GM12872 (cell line): ENCODE measurements at regions not wholly inside any gene's neighbourhood (a gene's known extent, or its start where the extent isn't known, plus 50 kb on each side); places are given as distances from the start of the nearest gene placed in this dataset.

Experiments
- TF ChIP-seq, protein P1 (sequence below): IDR thresholded peaks from 3 replicates; pipeline ENCODE4 v1.5.1; 2011; ENCODE audit warnings: low read depth, mild to moderate bottlenecking, low read length, moderate library complexity; ENCODE audit not compliant: insufficient read depth

DNA sequence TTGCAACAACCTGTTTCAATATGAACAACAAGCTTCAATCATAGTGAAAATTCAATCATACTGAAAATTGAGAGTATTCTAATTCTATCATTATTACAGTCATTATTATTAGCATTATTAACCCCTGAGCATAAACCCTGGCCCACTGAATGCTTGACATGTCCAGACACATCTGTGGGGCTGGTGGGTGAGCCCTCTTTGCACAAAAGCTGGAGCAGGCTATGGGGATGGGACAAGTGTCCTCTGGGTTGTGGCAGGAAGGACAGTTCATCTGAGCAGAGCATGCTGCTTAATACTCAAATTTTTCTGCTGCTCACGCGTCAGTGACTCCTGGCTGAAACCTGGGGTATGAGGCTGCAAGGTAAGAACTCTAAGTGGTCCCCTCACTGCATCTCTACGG lies 451.1 kb upstream of the POU3F3 start:
- TF ChIP-seq, protein P1, sequence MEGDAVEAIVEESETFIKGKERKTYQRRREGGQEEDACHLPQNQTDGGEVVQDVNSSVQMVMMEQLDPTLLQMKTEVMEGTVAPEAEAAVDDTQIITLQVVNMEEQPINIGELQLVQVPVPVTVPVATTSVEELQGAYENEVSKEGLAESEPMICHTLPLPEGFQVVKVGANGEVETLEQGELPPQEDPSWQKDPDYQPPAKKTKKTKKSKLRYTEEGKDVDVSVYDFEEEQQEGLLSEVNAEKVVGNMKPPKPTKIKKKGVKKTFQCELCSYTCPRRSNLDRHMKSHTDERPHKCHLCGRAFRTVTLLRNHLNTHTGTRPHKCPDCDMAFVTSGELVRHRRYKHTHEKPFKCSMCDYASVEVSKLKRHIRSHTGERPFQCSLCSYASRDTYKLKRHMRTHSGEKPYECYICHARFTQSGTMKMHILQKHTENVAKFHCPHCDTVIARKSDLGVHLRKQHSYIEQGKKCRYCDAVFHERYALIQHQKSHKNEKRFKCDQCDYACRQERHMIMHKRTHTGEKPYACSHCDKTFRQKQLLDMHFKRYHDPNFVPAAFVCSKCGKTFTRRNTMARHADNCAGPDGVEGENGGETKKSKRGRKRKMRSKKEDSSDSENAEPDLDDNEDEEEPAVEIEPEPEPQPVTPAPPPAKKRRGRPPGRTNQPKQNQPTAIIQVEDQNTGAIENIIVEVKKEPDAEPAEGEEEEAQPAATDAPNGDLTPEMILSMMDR = no peak

DNA sequence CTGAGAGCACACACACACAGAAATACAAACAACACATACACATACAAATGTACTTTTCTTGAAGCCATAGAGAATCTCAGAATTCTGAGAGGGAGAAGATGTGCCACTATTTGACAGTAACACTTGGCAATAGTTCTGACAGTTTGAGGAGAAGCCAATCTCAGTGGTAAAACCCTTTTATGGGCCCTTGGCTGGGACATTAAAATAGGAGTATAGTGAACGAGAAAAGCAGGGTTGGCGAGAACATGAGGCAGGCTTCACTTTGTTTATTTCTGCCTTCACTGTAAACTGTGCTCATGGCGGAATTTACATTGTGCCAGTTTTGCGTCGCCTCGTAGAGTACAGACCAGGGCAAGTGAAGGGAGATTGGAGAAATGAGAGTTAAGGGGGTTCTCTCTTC lies 449.4 kb upstream of the POU3F3 start:
- TF ChIP-seq, protein P1 = no peak

DNA sequence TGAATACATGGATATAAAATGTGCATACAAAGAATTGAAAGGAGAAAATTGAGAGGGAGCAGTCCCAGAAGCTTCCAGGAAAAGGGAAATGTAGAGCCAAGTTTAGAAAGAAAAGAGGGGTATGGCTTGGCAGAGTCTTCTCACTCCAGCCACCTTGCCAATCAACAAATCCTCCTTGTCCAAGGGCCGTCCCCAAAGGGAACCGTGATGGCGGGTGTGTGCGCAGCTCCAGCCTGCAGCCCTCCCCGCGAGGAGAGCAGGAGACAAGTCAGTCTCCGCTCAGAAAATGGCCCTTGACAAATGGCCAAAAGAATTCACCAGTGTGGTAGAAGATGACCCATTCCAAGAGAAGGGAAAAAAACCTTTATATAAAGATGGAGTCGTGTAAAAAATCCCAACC lies 448.3 kb upstream of the POU3F3 start:
- TF ChIP-seq, protein P1 = no peak

DNA sequence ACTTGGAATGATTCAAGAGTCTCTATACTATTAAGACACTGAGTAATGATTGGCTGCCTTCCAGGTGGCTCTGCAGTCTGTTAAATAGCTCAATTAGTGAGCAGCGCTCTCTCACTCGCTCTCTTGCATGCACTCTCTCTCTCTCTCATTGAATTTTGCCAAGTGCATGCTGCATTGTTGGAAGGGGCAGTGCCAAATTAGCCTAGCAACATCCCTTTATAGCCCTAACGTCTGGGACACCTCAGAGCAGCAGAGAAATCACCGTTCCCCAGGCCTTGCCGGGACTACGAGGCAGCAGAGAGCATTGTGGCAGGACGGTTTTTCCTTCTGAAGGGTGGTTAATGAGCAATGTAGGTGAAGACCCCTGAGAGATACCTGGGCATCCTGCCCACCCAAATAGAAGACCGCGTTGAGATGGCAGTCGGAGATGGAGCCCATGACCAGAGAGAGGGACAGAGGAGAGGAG lies 447.6 kb upstream of the POU3F3 start:
- TF ChIP-seq, protein P1 = no peak

DNA sequence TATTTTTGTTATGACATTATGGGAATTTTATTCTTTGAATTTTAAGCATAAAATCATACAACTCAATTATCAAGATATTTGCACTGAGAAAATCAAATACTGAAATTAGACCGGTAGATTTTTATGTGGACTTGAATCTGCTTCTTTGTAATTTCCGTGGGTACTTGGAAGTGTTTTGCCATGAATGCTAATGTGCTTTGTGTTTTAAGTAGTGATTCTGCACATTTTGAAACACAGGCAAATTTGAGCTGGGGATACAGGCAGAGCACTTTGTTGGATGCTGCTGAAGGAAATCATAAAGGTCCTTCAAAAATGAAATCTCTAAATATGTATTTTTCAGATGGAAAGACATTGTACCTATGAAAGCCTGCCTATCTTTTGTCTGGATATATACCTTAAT lies 446.3 kb upstream of the POU3F3 start:
- TF ChIP-seq, protein P1 = no peak

DNA sequence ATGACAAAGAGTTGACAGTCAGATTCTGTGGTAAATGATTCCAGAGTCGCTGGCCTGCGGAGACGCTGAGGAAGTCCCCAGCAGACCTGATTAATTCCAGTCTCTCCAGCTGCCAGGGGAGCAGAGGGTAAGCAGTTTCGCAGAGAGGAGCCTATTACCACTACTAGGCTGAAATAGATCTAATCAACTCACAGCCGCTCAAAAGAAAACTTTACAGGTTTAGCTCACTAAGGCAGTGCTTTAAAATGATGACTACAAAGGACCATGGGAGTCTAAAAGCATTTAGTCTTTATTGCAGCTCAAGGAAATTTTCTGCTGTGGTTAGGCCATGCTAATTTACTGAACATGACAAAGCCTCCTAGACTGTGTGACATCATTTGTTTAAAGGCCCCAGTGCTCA lies 445.6 kb upstream of the POU3F3 start:
- TF ChIP-seq, protein P1 = no peak

DNA sequence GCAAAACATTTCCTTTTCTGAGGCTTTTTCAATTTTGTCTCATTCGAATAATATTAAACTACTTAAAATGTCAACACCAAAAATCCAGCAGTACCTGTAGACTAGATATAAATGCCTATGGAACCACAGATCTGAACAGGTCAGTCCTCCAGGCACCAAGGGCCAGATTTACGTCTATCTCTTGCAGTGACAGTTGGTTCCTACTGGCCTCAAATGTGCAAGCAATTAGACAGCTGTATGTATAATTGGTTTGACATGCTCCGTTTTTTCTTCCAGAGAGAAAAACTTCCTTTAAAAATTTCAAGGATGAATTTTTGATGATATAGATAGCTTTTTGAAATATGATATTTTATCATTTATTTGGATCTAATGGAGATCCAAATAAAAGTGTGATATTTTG lies 443.8 kb upstream of the POU3F3 start:
- TF ChIP-seq, protein P1 = no peak

DNA sequence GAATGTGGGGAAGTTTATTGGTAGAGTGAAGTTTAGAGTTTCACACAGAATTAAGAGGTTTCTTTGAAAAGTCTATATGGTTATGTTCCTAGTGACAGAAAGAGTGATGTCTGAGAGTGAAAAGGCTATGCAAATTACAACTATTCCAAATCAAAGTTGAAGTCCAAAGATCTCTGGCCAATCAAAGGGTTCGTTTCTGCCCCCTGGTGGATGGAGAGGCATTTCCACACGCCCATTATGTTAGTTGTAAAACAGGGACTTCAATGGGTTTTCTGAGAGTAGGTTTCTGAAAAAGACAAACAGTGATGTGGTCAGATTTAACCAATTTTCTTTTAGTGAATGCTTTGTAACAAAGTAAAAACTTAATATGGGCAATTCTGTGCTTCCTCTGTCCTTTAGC lies 441.5 kb upstream of the POU3F3 start:
- TF ChIP-seq, protein P1 = peak; percentile 66
